ENCODE measurements at regions not wholly inside any gene's neighbourhood (a gene's known extent, or its start where the extent isn't known, plus 50 kb on each side); places are given as distances from the start of the nearest gene placed in this dataset.
"Not testable (repeated sequence)": the region's sequence is repeated elsewhere in the genome, so short reads cannot be mapped to it uniquely, and the experiment has no call there.

DNA sequence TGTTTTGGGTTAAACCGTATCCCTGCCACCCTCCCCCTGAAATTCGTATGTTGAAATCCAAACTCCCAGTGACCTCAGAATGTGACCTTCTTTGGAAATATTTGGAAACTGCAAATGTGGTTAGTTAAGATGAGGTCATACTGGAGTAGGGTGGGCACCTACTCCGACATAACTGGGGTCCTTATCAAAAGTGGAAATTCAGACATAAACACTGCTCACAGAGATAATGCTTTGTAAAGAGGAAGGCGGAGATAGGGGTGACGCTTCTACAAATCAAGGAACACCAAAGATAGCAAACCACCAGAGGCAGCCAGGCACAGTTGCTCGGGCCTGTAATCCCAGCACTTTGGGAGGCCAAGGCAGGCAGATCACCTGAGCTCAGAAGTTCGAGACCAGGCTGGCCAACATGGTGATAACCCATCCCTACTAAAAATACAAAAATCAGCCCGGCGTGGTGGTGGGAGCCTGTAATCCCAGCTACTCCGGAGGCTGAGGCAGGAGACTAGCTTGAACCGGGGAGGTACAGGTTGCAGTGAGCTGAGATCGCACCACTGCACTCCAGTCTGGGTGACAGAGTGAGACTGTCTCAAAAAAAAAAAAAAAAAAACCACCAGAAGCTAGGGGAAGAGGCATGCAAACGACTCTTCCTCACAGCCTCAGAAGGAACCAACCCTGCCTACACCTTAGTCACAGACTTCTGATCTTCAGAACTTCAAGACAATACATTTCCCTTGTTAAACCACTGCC lies 51.1 kb upstream of the CHD2 start:
- intact Hi-C loops (cut with micrococcal nuclease) (no loop called here), dilution Hi-C loops (cut with MboI; ENCODE audit: extremely low pct_ligation_motif_present, low sequenced_read_pairs) (no loop called here)
- Histone ChIP-seq H4K20me1 (replicated peaks; ENCODE audit: control insufficient read depth, extremely low read depth, insufficient read depth, low read length) (no peaks in the 10 kb centered on the region), H2AFZ (ENCODE audit: low read depth, low read length) (no peak overlapping the region), H3K4me2 (ENCODE audit: insufficient read depth, low read length) (no peak overlapping the region), H3K27me3 (ENCODE audit: control insufficient read depth in 2 of 2, insufficient read depth in 2 of 2, low read length in 2 of 2) (peaks cover 32 to 41% of the 10 kb centered on the region in 2 experiments), H3K9me1 (replicated peaks; ENCODE audit: control insufficient read depth, extremely low read depth, insufficient read depth, low read length) (no peaks in the 10 kb centered on the region), H3K9ac (replicated peaks; ENCODE audit: extremely low read depth, insufficient read depth, low read length) (no peak overlapping the region), H3K9me3 (replicated peaks; ENCODE audit: control insufficient read depth, insufficient read depth, low read length) (no peaks in the 10 kb centered on the region), H3K27ac (ENCODE audit: insufficient read depth, low read depth, low read length) (no peak overlapping the region), H3K4me3 (replicated peaks in 1 of 3; ENCODE audit: insufficient read depth in 1 of 3, low read depth in 1 of 3, low read length in 3 of 3) (no peak overlapping the region), H3K4me1 (ENCODE audit: control insufficient read depth, extremely low read depth, insufficient read depth, low read length) (peaks cover 9% of the 10 kb centered on the region), H3K79me2 (ENCODE audit: control insufficient read depth, insufficient read depth, low read length) (no peaks in the 10 kb centered on the region), H3K36me3 (ENCODE audit: control insufficient read depth in 2 of 2, extremely low read depth in 1 of 2, insufficient read depth in 2 of 2, low read length in 2 of 2) (no peaks in the 10 kb centered on the region)
- TF ChIP-seq GATA2 (IDR thresholded peaks at IDR 0.05; ENCODE audit: insufficient read depth, insufficient read length, low read depth, low read length) (no peak), MYC (IDR thresholded peaks at IDR 0.05; ENCODE audit: low read depth, low read length) (no peak), EZH2 (IDR thresholded peaks at IDR 0.05; ENCODE audit: borderline replicate concordance, low read depth, low read length, severe bottlenecking) (no peak), FOS (IDR thresholded peaks at IDR 0.05; ENCODE audit: borderline replicate concordance, insufficient read depth, low read length) (no peak), POLR2AphosphoS5 (IDR thresholded peaks at IDR 0.05; ENCODE audit: insufficient read depth, low read depth, low read length) (no peak), JUN (IDR thresholded peaks at IDR 0.05; ENCODE audit: borderline replicate concordance, insufficient read depth, insufficient read length, low read depth) (no peak), POLR2A (IDR thresholded peaks at IDR 0.05; ENCODE audit: low read depth, low read length) (no peak)
- TF ChIP-seq, protein P1, sequence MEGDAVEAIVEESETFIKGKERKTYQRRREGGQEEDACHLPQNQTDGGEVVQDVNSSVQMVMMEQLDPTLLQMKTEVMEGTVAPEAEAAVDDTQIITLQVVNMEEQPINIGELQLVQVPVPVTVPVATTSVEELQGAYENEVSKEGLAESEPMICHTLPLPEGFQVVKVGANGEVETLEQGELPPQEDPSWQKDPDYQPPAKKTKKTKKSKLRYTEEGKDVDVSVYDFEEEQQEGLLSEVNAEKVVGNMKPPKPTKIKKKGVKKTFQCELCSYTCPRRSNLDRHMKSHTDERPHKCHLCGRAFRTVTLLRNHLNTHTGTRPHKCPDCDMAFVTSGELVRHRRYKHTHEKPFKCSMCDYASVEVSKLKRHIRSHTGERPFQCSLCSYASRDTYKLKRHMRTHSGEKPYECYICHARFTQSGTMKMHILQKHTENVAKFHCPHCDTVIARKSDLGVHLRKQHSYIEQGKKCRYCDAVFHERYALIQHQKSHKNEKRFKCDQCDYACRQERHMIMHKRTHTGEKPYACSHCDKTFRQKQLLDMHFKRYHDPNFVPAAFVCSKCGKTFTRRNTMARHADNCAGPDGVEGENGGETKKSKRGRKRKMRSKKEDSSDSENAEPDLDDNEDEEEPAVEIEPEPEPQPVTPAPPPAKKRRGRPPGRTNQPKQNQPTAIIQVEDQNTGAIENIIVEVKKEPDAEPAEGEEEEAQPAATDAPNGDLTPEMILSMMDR (IDR thresholded peaks at IDR 0.05; ENCODE audit: extremely low read depth in 1 of 2, insufficient read depth in 1 of 2, low read depth in 1 of 2, low read length in 2 of 2) = no peak
- TF ChIP-seq, protein P2, sequence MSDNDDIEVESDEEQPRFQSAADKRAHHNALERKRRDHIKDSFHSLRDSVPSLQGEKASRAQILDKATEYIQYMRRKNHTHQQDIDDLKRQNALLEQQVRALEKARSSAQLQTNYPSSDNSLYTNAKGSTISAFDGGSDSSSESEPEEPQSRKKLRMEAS (IDR thresholded peaks at IDR 0.05; ENCODE audit: insufficient read depth, insufficient read length) = no peak
- ChIA-PET POLR2A (no interaction called here), CTCF (interaction anchor here (1.4 kb wide), 1 partner anchor 18 kb away, joined by 3 read pairs; no protein-coding TSS in a partner anchor)
- DNase-seq (ENCODE audit: low read depth, low spot score) (no peak), FAIRE-seq (no peak)
- no TSS peak for BruUV-seq (replicated peaks)

DNA sequence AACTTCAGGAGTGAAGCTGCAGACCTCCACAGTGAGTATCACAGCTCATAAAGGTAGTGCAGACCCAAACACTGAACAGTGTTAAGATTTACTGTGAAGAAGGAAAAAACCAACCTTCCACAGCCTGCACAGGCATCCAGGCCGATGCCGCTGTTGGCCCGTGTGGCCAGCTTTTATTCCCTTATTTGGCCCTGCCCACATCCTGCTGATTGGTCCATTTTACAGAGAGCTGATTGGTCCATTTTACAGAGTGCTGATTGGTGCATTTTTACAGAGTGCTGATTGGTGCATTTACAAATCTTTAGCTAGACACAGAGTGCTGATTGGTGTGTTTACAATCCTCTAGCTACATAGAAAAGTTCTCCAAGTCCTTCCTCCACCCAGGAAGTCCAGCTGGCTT lies 49.9 kb upstream of the CHD2 start:
- H3K4me1 ChIP-seq (ENCODE audit: control insufficient read depth, extremely low read depth, insufficient read depth, low read length); FAIRE-seq; dilution Hi-C loops (cut with MboI; ENCODE audit: extremely low pct_ligation_motif_present, low sequenced_read_pairs); H3K9ac ChIP-seq (replicated peaks; ENCODE audit: extremely low read depth, insufficient read depth, low read length); H3K36me3 ChIP-seq (ENCODE audit: control insufficient read depth in 2 of 2, extremely low read depth in 1 of 2, insufficient read depth in 2 of 2, low read length in 2 of 2); H3K27ac ChIP-seq (ENCODE audit: insufficient read depth, low read depth, low read length); H3K9me3 ChIP-seq (replicated peaks; ENCODE audit: control insufficient read depth, insufficient read depth, low read length); H2AFZ ChIP-seq (ENCODE audit: low read depth, low read length); H3K9me1 ChIP-seq (replicated peaks; ENCODE audit: control insufficient read depth, extremely low read depth, insufficient read depth, low read length); BruUV-seq (replicated peaks); H3K4me3 ChIP-seq (replicated peaks in 1 of 3; ENCODE audit: insufficient read depth in 1 of 3, low read depth in 1 of 3, low read length in 3 of 3); DNase-seq (ENCODE audit: low read depth, low spot score); H3K4me2 ChIP-seq (ENCODE audit: insufficient read depth, low read length); H4K20me1 ChIP-seq (replicated peaks; ENCODE audit: control insufficient read depth, extremely low read depth, insufficient read depth, low read length); intact Hi-C loops (cut with micrococcal nuclease); H3K79me2 ChIP-seq (ENCODE audit: control insufficient read depth, insufficient read depth, low read length): not testable (repeated sequence)
- H3K27me3 ChIP-seq (ENCODE audit: control insufficient read depth in 2 of 2, insufficient read depth in 2 of 2, low read length in 2 of 2) = peaks cover 34 to 45% of the 10 kb centered on the region in 2 experiments
- ChIA-PET POLR2A (interaction anchor here (0.7 kb wide), 1 partner anchor 30 kb away, joined by 6 read pairs; no protein-coding TSS in a partner anchor), CTCF (interaction anchor here (1.4 kb wide), 1 partner anchor 17 kb away, joined by 3 read pairs; no protein-coding TSS in a partner anchor)
